ENCODE measurements at regions not wholly inside any gene's neighbourhood (a gene's known extent, or its start where the extent isn't known, plus 50 kb on each side); places are given as distances from the start of the nearest gene placed in this dataset.
A peak's percentile ranks its signal among the peaks of the same experiment; 100 is the strongest.

DNA sequence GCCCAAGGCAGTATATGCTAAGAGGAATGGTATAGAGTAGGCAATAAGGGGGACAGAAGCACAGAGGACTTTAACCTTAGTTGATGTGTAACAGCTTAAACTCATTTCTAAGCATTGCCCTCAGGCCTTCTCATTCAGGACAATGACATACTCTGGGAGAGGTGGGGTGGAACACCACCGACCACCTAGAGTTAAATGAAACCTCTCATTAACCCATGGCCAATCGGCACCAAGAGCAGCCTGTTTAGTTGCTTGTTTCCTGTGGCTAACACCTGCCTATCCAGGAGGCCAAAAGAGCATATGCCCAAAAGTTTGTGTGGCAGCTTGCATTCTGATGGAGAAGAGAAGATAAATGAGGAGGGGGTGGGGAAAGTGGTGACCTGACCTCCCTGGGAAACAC lies 50.0 kb downstream of the PABIR2 start:
- no peak for DNase-seq

GRCh38 chrX:134746410-134746785 lies 50.6 kb downstream of the PABIR2 start:
- DNase-seq, result no peak

- peak; percentile 40 for DNase-seq
Measured at GRCh38 chrX:134745636-134746409, 51.2 kb downstream of the PABIR2 start.

- DNase-seq, result no peak
Measured at GRCh38 chrX:134743091-134743490, 53.9 kb downstream of the PABIR2 start.

DNA sequence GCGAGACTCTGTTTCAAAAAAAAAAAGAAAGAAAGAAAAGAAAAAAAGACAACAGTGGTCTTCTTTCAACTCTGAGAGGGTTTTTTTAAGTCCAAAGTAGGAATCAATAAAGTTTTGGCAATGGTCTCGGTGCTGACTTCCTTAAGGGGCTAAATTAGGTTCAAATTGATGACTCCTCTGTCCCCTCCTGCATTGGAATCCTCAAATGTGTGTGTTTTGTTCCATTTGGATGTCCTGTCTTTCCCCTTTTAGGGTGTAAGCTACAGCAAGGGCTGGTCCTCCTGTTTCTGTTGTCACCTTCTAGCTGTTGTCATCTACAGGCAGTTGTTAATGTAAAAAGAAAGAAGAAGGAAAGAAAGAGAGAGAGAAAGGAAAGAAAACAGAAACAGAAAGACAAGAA lies 54.4 kb downstream of the PABIR2 start:
- DNase-seq, result no peak

DNA sequence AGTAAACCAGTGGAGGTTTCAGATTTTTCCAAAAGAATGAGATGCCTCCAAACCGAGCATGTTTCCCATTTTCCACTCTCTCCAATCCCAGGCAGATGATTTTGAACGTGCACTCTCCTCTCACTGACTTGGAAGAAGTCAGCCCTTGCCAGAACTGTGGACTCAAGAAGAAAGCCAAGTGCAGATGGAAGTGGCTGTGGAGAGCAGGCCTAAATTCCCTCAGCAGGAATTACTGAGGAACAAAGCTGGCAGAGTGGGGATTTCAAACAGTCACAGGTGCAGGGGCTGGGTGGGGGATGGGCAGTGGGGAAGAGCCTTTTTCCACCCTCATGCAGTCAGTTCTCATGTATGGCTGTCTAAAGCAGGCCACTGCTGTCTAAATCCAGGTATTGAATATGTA lies 55.3 kb downstream of the PABIR2 start:
- DNase-seq, result no peak

- DNase-seq, result no peak
Measured at GRCh38 chrX:134738986-134739740, 57.8 kb downstream of the PABIR2 start.

- DNase-seq, result no peak
Measured at GRCh38 chrX:134738445-134738844, 58.6 kb downstream of the PABIR2 start.

GRCh38 chrX:134737721-134738369 lies 59.2 kb downstream of the PABIR2 start:
- DNase-seq, result no peak

DNA sequence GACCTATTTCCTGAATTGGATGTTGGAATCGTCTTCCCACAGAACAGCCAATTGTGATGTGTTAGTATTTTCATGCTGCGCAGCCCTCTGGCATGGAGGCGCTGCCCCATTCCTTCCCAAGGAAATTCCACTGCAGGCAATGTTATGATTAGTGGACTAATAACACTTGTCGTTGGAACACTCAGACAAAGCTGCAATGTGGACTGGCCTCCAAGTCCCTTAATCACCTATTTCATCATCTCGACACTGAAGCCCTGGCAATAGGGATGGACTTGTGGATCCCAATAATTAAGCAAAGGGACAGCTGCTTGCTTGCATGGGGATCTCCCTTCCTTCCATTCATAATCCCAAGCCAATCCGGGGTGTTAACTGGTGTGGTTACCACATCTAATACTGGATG lies 59.9 kb downstream of the PABIR2 start:
- DNase-seq, result no peak

DNA sequence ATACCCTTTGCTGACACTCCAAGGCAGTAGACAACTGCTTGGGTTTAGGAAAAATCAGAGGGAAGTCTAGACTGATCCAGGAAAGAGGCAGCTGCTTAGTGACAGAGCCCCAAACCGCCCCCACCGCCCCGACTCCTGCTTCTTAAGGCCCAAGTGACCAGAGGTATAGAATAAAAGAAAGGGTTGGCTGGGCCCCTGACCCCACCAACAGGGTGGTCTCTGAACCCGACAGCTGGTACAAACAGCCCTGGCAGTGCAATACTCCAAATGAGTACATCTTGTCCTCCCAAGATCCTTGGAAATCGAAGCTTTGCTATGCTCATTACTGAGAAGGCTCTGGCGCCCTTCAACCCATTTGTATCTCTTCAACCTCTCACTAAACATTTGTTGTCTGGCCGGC lies 60.6 kb downstream of the PABIR2 start:
- DNase-seq, result no peak

- no peak for DNase-seq
Measured at GRCh38 chrX:134735015-134735414, 62.0 kb downstream of the PABIR2 start.

DNA sequence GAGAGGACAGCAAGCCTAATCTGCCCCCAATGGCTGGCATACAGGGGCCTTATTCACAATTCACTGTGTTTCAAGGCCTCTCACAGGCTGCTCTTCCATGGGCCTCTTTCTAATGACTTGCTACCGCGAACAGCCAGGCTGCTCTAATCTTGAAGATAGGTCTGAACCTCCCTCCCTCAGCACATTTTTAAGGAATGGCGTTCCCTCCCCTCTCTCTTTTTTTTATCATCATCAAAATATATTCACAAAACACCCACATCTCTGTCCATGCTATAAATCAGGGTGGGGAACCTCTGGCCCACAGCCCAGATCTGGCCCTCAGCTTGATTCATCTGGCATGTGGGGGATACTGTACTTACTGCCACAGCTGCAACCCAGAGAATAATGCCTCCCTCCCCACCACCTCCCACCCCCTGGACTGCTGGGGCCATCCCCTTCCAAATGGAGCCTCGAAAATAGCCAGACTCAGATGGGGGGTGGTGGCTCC lies 62.5 kb downstream of the PABIR2 start:
- no peak for DNase-seq

DNA sequence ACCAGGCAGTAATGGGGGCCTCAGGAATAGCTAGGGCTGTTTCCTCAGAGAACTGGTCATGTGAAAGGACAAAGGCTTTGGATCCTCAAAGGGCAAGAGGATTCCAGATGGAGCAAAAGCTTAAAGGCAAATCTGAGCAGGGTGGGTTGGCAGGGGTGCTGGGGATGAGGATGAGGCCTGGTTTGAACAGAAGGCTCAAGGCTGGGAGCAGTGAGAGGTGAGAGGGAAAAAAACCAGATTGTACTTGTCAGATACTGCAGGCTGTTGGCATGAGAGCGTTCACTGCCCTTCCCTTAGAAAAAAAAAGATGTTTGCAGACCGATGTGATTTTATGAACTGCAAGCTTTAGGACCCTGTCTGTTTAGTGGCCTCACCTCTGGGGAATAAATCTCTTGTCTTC lies 63.4 kb downstream of the PABIR2 start:
- DNase-seq, result no peak

DNA sequence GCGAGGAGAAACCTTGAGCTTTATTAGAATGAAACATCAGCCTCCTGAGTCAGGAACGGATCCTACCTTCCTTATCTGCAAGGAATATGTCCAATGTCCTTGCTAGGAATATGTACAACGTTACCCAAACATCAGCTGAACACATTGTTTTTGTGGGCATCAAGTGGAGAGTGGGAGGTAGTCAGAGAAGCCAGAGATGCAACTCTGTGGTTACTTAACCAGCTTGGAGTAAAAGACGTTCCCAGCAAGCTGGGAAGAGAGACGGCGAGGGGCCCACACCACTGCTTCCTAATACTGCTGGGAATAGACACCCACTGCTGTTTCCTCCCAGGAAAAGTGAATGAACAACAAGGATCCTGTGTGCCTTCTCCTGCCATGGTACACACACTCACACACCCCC lies 64.3 kb downstream of the PABIR2 start:
- no peak for DNase-seq

GRCh38 chrX:134732152-134732551 lies 64.9 kb downstream of the PABIR2 start:
- DNase-seq, result no peak

GRCh38 chrX:134727363-134727762 lies 69.1 kb upstream of the PLAC1 start:
- no peak for DNase-seq

DNA sequence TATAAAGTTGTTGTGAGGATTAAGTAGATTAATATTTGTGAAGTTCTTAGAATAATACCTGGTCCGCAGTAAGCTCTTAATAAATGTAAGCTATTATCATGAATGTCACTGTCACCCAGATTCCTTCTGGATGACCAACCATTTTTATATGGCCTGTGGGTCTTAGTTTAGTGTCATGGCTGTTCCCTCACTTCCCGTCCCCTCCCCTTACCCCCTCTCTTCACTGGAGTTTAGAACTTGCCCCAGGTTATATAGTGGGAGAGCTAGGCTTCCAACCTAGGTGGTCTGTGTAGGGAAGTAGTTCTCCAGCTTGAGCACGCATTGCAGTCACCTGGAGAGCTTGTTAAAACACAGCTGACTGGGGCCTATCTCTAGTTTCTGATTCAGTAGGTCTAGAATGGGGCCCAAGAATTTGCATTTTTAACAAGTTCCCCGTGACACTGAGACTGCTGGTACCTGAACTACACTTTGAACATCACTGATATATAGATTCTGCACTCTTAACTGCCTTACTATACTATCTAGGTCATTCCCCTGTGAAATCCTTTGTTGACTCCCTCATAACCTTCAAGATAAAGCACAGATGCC lies 66.9 kb upstream of the PLAC1 start:
- DNase-seq, result no peak

DNA sequence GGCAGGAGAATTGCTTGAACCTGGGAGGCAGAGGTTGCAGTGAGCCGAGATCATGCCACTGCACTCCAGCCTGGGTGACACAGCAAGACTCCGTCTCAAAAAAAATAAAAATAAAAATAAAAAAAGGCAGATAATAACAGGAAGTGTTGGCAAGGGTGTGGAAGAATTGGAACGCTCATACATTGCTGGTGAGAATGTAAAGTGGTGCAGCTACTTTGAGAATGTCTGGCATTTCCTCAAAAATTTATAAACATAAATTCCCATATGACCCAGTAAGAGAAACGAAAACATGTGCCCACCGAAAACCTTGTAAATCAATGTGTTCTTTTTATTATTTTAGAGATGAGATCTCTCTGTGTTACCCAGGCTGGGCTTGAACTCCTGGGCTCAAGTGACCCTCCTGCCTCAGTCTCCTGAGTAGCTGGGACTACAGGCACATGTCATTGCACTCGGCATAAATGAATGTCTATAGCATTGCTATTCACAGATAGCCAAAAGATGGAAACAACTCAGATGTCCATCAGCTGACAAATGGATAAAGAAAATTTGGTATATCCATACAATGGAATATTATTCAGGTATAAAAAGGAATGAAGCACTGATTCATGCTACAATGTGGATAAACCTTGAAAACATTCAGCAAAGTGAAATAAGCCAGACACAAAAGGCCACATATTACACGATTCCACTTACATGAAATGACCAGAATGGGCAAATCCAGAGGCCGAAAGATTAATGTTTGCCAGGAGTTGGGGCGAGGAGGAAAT lies 63.7 kb upstream of the PLAC1 start:
- no peak for DNase-seq

DNA sequence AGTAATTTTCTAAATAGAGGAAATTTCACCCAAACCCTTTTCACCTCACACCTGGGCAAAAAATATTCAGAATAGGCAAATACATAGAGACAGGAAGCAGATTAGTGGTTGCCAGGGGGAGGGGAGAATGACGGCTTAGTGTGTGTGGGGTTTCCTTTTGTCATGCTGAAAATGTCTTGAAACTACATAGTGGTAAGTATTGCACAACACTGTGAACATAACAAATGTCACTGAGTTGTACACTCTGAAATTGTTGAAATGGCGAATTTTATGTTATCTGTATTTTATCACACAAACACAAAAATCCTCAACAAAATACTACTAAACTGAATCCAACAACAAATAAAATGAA lies 60.7 kb upstream of the PLAC1 start:
- peak; percentile 30 for DNase-seq

- peak; percentile 7 for DNase-seq
Measured at GRCh38 chrX:134718105-134718965, 60.1 kb upstream of the PLAC1 start.

DNA sequence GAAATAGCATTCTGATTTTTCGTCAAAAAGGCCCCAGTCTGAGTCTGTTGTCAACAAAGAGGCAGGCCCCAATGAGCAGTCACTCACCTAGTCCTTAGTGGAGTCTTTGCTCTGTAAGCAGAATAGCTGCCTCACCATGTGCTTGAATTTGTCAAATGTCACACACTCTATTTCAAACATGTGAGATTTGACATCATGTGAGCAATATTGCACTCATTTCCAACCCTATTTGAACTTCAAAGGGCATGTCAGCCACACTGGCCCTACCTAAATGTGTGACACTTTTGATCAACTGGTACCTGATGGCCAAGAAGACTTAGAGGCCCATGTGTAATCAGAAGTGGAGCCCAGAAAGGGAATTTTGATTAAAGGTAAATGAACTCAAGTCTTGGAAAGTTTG lies 59.4 kb upstream of the PLAC1 start:
- no peak for DNase-seq
